HG03378 (cell line): ENCODE measurements at regions not wholly inside any gene's neighbourhood (a gene's known extent, or its start where the extent isn't known, plus 50 kb on each side); places are given as distances from the start of the nearest gene placed in this dataset.
"Not testable (repeated sequence)": the region's sequence is repeated elsewhere in the genome, so short reads cannot be mapped to it uniquely, and the experiment has no call there.

Experiments
- ATAC-seq: cut with Tn5 transposase; IDR thresholded peaks from one replicate; pipeline ENCODE4 v1.9.1; 2021; ENCODE audit warnings: mild to moderate bottlenecking, moderate library complexity; ENCODE audit not compliant: unreplicated experiment

- no peak for ATAC-seq
Observed at GRCh38 chr12:131333621-131334440, 377.1 kb upstream of the SFSWAP start.

DNA sequence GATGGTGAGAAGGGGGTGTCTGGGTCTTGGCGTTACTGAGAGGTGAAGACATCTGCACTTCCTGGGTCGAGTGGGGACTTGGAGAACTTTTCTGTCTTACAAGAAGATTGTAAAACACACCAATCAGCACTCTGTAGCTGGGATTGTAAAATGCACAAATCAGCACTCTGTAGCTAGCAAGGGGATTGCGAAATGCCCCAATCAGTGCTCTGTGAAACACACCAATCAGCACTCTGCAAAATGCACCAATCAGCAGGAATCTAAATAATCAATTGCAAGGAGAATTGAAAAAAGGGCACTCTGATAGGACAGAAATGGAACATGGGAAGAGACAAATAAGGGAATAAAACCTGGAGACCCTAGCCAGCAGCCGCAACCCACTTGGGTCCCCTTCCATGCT, 376.1 kb upstream of the SFSWAP start:
- no peak for ATAC-seq

DNA sequence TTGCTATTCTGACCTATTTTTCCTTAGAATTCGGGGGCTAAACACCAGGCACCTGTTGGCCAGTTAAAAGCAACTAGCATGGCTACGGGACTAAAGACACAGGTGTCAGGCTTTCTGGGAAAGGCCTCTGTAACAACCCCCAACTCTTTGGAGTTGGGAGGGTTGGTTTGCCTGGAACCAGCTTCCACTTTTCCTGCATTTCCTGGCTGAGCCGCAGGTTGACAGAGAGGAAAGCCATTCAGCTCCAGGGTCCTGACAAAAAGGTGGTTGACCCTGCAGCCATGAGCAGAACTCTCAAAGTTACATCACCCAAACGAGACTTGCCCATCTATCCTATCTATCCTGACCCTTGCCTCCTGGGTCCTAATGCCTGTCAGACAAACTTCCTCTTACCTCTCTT, 375.4 kb upstream of the SFSWAP start:
- no peak for ATAC-seq

- ATAC-seq: not testable (repeated sequence)
Observed at GRCh38 chr12:131337861-131338260, 373.0 kb upstream of the SFSWAP start.

DNA sequence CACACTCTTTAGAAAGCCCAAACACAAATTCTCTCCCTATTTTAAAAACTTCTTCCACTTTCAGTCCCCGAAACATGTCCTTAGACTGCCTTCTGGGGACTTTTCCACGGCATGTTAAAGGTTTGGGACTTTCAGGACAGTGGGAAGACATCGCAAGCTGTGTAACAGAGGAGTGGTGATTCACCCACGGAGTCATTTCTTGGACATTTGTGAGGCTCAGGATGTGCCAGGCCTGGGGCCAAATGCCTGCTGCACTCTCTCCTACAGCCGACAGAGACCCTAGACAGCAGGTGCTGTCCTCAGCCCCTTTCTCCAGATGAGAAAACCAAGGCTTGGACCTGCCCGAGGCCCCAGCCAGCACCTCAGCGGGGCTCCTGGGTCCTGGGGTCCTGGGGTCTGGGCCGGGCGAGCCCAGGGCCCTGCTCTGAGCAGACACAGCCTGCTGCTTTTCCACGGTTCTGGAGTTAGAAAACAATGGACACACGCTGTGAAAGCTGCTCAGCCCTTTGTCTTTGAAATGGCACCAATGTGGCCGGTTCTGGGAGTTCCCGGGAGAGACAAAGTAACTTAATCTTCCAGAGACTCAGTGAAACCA, 370.2 kb upstream of the SFSWAP start:
- no peak for ATAC-seq

DNA sequence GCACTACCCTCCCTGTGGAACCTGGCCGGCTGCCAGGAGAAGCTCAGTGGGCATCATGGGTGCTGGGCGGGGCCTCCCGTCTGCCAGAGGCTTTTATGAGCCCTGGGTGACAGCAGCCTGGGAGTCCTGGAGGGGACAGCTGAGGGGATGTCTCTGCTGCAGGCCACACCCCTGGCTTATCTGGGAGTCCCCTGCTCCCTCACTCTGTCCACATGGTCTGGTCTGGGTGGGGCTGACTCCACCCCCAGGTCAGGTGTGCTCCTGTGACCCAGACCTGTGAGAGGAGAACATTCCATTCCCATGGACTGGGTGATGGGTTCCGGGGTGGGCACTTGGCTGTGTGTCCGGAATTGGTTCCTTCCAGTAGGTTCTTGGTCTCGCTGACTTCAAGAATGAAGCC, 369.3 kb upstream of the SFSWAP start:
- not testable (repeated sequence) for ATAC-seq

DNA sequence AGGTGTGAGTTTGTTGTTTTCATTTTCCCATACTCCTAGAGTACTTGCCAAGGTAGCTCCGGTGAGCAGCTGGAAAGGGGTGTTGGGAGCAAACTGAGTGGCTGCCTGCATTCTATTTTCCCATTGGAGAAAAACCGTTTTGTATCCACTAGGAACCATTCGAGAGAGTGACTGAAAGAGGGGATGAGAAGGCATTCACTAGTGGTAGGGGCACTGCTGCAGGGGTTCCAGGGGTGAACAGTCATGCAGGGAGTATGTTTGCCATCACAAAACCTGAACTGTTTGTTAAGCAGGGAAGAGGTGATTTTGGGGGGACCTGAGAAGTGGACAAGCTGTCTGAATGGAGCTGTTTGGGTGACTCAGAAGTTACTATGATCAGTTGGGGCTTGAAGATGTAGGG, 367.5 kb upstream of the SFSWAP start:
- not testable (repeated sequence) for ATAC-seq

- not testable (repeated sequence) for ATAC-seq
Observed at GRCh38 chr12:131344715-131345520, 366.0 kb upstream of the SFSWAP start.

DNA sequence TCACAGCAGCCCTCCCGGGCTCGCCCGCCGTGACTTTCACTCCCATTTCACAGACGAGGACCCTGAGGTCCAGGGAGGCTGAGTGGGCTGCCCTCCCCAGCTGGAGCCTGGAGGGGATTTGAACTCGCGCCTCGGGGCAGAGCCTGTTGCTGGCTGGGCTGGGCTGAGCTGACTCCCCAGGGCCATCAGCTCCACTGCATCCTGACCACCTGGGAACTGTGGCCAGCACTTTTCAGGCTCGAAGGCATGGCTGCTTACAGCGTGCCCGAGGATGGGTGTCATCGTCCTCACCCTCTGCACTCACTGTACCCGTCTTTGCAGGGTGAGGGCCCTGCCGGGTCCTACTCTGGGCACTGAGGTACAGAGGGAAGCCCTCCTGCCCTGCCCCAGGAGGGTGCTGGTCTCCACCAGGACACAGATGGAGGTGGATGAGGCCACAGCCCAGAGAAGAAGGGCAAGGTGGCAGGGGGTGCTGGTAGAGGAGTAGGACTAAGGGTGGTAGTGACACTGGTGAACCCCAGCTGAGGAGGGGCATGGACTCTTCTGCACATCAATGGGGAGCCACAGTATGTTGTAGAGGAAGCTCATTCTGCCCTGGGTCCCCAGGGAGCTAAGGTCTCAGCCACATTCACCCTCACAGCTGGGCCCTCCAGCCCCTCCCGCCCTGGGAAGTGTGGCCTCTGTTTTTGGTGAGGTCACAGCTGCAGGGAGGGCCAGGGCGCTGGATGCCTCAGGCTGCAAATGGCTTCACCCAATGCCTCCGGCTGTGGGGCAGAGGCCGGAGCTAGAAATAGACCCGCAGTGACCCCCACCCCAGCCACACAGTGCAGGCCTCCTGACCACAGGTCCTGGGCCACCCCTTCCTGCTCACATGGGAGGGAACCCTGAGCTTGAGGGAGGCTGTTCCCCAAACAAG, 365.1 kb upstream of the SFSWAP start:
- ATAC-seq: no peak

DNA sequence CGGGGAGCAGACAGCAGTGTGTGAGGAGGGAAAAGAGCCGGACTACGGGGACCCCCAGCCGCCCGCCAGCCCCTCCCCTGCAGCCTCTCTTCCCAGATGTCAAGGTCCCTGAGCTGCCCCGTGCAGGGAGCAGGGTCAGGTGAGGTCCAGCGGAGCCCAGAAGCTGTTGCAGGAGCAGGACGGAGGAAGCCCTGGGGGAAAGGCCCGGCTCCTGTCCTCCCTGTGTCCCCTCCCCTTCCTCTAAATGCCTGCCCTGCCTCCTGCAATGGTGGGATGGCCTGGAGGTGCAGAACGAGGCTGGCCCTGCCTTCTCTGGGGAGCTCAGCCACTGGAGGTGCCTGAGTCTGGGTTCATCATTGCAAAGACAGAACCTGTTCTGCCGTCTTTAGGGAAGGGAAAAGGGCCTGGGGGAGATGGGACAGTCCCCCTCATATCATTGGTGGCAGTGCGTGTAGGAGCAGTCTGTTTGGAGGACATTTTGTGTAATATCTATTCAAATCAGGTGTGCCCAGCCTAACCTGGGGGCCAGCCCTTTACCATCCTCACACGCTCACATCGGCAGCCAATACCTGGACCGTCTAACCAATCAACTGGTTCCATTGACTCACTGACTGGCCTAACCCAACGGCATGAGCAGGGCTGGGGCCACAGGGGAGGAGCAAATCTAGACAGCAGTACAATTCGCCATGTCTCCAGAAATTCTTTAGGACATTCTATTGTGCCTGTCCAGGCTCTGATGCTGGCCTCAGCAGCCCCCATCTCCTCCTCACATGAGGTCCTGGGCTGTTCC, 364.1 kb upstream of the SFSWAP start:
- no peak for ATAC-seq

DNA sequence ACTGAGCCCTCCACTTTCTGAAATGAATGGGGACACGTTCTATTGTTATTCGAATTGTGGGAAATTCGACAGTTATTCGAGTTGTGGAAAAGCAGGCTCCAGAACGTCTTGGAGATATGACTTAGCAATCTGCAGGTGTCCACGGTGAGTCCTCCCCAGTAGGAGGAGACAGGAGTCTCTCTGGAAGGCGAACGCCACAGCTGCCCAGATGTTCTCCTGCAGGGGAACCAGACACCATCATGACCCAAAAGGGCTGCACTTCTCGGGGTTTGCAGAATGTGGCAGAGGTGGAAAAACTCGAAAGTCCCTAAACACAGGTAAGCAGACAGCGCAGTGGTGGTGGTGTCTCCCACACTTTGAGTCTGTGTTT, 363.6 kb upstream of the SFSWAP start:
- ATAC-seq: no peak

GRCh38 chr12:131347732-131348131, 363.2 kb upstream of the SFSWAP start:
- ATAC-seq: no peak

DNA sequence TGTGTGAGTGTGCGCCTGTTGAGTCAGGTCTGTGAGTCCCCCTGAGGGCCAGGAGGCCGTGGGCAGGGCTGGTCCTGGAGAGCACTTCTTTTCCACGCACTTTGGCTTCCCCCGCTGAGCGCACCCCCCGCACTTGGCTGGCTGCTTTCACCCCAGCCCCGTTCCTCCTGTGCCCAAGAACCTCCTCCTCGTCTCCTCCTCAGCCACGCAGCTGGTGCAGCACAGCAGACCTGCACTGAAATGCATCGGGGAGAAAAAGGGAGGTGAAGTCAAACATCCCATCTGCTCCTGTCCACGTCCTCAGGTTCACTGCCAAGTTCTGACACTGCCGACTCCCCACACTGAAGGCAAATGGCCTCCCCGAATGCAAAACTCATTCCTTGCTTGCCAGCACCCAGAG, 362.7 kb upstream of the SFSWAP start:
- no peak for ATAC-seq

DNA sequence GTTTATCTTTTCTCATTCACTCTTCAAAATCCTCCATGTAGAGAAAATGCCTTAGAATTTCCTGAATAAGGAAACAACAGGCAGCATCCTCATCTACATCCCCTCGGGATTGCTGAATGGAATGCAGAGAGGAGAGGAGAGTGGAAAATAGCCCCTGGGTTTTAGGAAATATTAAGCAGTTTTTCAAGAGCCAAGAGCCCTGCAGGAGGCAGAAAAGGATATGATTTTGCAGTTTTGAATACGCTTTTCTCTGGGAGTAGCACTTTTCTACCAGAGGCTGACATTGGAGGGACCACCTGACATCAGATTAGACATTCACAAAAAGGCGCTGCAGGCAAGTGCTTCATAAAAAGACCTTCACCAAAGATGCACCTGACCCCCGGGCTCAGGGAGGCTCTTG, 362.2 kb upstream of the SFSWAP start:
- no peak for ATAC-seq

GRCh38 chr12:131349397-131350127, 361.3 kb upstream of the SFSWAP start:
- ATAC-seq: no peak

GRCh38 chr12:131350943-131351318, 360.0 kb upstream of the SFSWAP start:
- no peak for ATAC-seq

GRCh38 chr12:131351319-131352028, 359.4 kb upstream of the SFSWAP start:
- ATAC-seq: no peak

GRCh38 chr12:131352296-131352900, 358.5 kb upstream of the SFSWAP start:
- no peak for ATAC-seq
